GM21737 (cell line): ENCODE measurements at regions not wholly inside any gene's neighbourhood (a gene's known extent, or its start where the extent isn't known, plus 50 kb on each side); places are given as distances from the start of the nearest gene placed in this dataset.
"Not testable (repeated sequence)": the region's sequence is repeated elsewhere in the genome, so short reads cannot be mapped to it uniquely, and the experiment has no call there.

Source experiments
- ATAC-seq: cut with Tn5 transposase; IDR thresholded peaks from one replicate; pipeline ENCODE4 v1.9.1; 2021; ENCODE audit warnings: mild to moderate bottlenecking, moderate library complexity; ENCODE audit not compliant: unreplicated experiment

DNA sequence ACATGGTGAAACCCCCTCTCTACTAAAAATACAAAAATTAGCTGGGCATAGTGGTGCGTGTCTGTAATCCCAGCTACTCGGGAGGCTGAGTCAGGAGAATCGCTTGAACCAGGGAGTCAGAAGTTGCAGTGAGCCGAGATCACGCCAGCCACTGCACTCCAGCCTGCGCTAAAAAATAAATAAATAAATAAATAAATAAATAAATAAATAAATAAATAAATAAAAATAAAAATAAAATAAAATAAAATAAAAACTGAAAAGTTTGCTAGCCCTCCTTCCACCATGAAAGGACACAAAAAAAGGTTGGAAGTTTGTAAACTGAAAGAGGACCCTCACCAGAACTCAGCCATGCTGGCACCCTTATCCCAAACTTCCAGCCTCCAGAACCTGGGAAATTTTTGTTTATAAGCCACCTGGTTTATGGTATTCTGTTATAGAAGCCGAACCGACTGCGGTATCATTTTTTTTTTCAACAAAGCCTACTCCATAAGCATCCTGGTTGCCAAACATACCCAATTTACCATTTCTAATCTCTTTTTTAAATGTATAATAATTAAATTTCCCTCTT, 448.2 kb downstream of the SEMA3D start:
- ATAC-seq: no peak

DNA sequence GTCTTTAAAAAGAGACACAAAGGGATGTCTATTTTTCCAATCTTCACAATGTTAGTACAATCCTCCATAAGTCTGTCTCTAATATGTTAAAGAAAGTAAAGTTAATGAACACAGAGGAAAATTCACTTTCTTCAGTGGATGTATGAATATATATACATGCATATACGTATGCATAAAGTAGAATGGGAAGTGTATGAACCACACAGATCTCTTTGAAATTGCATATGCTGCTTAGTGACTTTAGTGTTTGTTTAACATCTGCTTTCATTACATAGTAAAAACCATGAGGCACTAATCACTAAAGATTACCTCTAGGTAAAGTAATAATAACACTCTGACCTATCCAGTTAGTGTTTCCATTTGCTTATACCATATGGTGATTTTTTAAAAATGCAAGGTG, 451.2 kb downstream of the SEMA3D start:
- ATAC-seq: no peak

DNA sequence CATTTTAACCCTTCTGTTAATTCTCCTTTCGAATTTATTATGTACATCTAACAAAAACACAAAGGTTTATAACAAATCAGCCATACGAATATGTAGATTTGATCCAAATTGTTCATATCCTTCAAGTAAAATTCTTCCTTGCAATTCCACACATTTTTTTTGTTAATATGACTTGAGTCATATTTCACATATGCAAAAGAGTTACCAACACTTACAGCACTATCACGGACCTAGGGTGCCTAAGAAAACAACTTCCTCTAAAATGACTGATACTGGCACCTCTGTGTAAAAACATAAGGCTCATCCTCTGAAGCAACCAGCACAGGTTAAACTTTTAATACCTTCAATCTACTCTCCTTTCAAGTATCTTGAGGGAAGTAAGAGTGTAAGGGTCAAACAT, 451.8 kb downstream of the SEMA3D start:
- ATAC-seq: no peak

DNA sequence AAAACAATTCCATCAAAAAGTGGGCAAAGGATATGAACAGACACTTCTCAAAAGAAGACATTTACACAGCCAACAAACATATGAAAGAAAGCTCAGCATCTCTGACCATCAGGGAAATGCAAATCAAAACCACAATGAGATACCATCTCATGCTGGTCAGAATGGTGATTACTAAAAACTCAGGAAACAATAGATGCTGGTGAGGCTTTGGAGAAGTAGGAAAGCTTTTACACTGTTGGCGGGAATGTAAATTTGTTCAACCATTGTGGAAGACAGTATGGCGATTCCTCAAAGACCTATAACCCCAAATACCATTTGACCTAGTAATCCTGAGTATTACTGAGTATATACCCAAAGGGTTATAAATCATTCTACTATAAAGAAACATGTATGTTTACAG, 452.9 kb downstream of the SEMA3D start:
- not testable (repeated sequence) for ATAC-seq

DNA sequence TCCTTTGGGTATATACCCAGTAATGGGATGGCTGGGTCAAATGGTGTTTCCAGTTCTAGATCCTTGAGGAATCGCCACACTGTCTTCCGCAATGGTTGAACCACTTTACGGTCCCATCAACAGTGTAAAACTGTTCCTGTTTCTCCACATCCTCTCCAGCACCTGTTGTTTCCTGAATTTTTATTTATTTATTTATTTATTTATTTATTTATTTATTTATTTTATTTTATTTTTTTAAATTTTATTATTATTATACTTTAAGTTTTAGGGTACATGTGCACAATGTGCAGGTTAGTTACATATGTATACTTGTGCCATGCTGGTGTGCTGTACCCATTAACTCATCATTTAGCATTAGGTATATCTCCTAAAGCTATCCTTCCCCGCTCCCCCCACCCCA, 456.0 kb downstream of the SEMA3D start:
- not testable (repeated sequence) for ATAC-seq

DNA sequence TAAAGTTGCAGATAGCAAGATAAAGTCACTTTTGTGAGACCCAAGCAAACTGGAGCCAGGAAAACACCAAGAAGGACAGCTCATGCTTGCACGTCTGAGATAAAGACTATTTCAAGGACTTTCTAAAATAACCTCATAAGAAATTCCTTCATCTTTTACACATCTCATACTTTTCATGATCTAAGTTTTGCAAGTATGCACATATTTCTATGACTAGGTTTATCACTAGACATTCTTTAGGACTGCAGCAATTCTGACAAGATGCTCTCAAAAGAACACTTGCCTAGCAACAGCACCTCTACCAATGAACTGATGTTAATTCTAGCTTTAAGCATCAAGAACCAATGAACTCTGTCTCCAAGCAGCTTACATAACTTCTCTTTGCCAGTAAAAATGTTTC, 457.6 kb downstream of the SEMA3D start:
- no peak for ATAC-seq

DNA sequence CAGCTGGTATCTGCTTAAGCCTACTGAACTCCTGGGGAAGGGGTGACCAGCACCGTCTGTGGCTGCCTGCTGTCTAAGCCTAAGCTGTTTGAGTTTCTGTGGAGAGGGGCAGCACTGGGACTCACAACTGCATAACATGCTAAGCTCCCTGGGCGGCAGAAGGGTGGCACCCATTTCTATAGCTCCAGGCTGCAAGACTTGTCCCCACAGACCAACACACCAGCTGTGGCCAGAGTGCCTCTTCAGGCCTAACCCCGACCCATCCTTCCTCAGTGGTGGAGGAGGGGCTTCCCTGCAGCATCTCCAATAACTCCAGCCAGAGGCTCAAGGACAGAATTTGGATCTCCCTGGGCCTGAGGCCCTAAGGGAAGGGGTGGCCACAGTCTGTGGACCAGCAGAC, 464.1 kb downstream of the SEMA3D start:
- ATAC-seq: no peak

DNA sequence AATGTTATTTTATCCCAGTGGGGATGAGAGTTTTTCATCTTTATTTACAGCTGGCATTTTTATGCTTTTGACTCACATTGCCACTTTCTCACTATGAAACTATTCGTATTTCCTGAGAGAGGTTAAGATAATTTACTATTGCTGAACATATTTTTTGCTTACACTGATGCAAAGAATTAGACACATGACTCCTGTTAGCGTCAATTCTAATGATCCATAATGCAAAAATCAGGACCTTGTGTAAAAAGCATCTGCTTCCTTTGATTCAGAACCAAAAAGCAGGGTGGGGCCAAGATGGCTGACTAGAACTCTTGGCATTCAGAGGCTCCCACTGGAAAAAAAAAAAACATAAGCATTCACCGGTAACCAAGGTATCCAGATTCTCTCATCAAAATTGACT, 464.8 kb downstream of the SEMA3D start:
- ATAC-seq: no peak

DNA sequence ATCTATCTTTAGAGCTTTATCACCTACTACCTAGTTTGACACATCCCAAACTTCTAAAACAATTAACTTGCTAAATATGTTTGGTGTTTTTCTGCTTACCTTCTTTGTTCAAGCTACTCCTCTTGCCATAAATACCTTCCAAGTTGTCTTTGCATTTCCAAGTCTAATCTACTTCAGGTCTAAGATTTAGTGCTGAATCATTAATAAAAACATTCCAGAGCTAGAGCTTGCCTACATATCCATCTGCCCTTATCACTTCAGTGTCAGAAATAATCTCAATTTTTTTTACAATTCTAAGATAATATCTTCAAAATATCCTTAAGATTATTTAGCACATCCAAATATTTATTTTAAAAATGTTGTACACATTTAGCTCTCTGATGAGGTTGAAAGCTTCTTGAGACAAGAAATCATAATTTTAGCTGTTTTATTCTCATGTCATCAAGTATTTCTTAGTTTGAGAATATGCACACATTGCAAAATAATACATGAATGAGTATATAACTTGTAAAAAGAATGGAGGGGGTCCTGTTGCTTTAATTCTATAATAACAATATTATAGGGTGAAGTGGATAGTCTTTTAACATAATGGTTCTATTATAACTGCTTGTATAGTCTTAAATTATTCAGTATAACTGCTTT, 466.3 kb downstream of the SEMA3D start:
- ATAC-seq: no peak

DNA sequence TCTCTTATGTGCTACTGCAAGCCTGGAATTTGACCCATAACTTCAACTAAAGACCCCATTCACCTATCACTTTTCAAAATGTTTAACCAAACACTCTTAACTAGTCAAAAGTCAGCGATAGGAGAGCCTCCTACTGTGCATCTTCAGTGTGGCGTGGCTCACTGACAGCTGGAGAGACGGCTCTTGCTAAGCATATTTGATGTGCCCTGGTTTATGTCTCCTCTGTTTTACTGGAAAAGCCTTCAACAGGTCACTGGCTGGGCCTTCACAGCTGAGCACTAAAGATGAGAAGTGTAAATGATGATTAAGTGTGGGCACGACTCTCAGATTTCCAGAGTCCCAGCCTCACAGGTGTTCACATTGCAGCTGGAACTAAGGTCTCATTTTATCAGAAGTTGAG, 472.1 kb downstream of the SEMA3D start:
- ATAC-seq: no peak

DNA sequence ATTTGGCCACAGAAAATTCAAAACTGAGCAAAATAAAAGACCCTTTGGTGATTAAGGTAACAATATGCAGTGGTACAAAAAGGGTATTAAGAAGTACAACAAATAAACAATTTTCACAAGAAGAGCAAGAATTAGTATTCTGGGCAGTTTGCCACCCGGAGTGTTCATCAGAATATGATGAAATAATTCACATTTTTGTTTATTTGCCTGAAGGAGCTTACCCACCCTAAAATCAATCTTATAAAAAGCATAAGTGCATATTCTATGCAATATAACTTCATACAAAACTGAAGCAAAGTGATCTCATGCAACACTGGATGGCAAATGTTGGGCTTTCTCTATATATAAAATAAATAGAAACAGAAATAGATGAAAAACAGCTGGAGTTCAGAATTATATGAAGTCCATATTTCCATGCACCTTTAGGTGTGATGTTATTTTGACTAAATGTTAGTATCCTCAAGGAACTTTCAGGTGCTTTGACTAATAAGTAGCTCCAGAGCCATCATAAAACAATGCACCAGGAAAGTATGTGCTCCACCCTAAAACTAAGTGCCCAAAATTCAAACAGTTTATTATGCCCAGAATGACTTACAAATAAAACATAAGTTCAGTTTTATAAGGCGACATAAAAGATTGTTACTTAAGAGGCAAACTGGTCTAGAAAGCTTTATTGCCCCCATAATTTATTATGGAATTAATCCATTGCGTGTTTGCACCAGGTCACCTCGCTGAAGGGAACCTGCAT, 474.3 kb downstream of the SEMA3D start:
- ATAC-seq: no peak

DNA sequence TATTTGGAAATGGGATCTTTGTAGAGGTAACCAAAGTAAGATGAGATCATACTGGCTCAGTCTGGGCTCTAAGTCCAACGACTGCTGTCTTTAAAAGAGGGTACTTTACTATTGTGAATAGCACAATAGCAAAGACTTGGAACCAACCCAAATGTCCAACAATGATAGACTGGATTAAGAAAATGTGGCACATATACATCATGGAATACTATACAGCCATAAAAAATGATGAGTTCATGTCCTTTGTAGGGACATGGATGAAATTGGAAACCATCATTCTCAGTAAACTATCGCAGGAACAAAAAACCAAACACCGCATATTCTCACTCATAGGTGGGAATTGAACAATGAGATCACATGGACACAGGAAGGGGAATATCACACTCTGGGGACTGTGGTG, 476.3 kb downstream of the SEMA3D start:
- ATAC-seq: not testable (repeated sequence)

DNA sequence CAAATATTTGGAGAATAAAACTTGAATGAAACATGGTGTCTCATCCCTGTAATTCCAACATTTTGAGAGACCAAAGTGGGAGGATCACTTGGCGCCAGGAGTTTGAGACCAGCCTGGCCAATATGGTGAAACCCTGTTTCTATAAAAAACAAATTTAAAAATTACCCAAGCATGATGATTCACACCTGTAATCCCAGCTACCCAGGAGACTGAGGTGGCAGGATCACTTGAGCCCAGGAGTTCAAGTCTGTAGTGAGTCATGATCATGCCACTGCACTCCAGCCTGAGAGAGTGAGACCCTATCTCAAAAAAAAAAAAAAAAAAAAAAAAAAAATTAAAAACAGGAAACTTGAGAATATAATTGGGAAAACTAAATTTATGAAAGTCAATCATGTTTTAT, 481.1 kb downstream of the SEMA3D start:
- no peak for ATAC-seq

DNA sequence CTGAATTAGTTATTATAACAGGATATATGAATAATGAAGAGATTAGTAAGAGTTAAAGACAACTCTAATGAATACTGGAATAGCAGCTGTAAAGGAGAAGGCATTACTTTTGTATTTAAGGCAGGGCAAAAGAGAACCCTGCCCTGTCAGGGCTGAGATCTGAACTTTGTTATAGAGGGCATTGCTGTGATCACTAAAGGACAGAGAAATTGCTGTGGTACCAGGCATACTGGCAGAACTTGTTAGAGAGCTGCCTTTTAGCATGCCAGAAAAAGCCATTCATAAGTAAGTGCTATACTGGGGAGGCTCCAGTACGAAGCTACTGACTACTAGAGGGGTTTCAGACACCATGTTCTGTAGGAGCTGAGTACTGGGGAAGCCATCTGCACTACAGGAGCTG, 481.8 kb downstream of the SEMA3D start:
- ATAC-seq: no peak

DNA sequence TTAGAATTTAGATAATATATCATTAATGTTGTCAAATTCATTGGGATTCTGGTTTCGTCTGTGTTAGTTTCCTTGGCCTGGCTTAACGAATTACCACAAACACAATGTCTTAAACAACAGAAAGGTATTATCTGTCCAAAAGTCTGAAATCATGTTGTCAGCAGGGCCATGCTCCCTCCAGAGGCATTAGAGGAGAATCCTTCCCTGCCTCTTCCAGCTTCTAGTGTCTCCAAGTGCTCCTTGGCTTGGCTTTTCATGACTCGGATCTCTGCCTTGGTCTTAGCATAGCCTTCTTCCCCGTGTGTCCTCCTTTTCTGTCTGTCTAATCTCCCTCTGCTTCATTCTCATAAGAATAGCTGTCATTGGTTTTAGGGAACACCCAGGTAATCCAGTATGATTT, 482.5 kb downstream of the SEMA3D start:
- ATAC-seq: no peak

DNA sequence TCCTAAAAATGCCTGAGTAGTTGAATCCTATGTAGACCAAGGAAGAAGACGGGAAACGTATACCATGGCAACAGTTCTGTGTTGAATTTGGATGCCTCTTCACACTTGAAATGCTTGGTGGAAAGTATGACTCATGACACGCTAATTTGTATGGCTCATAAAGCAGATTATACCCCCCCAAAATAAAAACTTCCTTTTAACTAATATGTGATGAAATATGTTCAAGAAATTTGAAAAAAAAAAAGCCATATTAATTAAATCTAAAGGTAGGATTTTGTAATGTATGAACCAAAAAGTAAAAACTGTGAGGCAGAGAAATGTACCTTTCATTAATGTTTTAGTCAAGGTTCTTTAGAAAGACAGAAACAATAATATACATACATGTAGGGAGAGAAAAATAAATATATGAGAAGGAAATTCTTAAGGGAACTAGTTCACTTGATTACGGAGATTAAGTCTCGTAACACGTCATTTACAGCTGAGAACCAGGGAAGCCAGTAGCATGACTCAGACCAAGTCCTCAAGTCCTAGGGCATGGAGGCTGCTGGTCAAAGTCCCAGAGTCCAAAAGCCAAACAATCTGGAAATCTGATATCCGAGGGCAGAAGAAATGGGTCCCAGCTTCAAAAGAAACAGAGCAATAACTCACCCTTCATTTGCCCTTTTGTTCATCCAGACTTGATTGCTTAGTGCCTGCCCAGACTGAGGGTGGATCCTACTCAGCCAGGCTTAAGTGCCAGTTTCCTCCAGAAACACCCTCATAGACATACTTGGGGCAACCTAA, 485.1 kb downstream of the SEMA3D start:
- no peak for ATAC-seq

DNA sequence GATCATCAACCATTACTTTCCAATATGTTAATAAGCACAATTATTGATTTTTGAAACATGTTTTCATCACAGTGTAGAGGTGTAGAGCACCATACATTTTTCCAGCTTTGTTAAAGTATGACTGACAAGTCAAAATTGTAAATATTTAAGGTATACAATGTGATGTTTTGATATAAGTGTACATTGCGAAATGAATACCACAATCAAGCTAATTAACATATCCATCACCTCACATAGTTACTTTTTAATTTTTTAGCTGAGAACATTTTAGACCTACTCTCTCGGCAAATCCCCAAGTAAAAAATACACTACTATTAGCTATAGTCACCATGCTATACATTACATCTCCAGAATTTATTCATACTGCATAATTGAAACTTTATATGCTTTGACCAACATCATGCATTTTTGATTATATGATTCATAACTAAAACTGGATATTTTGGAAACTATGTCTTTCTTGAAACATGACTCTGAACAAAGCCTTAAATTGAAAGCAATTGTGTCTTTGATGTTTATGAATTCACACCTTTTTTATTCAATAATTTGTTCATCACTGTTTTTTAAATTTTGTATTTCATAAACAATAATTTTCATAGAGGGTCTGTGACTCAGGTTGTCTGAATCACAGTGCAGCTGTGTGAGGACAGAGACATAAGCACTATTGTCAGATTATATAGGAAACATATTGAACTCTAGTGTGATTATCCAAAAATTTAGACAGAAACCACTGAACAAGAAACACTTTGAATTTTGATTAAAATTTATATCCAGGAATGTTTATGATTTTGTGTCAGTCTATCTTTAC, 486.1 kb downstream of the SEMA3D start:
- no peak for ATAC-seq

DNA sequence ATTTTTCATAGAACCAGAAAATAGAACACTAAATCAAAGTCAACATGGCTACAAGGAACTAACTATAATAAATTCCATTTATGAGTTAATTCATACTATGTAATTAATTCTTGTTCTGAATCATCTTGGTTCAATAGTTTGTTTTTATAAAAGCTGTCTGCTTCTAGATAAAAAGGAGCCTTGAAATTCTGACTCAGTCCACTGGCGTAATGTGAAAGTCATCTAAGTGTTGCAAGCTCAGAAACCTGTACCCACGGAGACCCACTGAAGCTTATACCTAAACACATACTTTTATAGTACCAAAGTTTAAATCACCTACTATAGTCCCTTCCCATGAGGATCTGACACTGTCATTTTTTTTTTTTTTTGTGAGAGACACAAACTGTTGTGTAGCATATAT, 489.4 kb downstream of the SEMA3D start:
- ATAC-seq: no peak

DNA sequence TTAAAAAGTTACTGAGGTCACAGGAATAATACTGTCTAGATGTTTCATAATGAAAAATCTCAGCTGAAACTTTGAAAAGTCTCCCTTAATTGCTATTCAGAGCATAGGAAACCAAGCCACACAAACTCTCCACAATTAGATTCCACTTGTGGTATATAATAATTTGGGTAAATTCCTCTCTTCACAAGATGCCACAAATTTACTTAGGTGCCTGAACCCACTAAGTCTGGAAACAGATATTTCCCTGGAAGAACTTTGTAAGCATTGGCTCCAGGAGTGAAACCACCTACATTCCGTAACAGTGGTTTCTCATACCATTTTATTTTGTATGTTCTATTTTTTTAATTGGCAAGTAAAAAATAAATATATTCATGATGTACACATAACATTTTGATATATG, 493.4 kb downstream of the SEMA3D start:
- ATAC-seq: no peak

DNA sequence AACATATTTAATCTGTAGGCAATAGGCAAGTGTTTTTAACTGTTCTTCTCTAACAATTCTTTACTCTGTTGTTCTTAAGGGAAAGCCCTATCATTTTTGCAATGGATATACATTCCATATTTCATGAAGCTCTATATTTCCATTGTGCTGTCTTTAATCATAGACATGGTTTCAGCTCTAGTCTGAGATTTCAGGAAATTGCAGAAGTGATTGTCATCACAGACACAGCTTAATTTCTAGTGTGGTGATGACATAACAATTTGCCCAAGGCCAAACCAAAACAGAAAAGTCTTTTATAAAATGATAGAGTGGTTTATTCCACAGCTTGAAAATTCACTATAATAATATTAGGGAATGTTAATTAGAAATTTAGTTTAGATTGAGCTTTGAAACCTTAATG, 494.1 kb upstream of the SEMA3A start:
- no peak for ATAC-seq

DNA sequence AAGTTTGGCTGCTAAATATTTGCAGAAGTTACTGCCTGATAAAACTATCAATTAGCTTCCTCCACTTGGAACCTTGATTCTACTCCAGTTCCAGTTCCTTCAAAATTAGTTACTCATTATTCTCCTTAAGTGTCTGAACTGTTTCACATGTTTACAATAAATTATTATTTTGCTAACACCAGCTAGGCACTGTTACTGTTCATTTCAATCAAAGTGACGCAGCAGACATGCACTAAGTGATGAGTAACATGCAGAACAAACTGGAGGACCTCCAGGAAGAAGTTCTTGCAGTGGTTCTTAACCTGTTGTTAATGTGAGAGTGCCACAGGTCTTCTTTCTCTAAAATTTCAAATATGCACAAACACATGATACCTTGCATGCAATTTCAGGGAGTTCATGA, 491.8 kb upstream of the SEMA3A start:
- ATAC-seq: no peak
